ENCODE measurements at regions not wholly inside any gene's neighbourhood (a gene's known extent, or its start where the extent isn't known, plus 50 kb on each side); places are given as distances from the start of the nearest gene placed in this dataset.

DNA sequence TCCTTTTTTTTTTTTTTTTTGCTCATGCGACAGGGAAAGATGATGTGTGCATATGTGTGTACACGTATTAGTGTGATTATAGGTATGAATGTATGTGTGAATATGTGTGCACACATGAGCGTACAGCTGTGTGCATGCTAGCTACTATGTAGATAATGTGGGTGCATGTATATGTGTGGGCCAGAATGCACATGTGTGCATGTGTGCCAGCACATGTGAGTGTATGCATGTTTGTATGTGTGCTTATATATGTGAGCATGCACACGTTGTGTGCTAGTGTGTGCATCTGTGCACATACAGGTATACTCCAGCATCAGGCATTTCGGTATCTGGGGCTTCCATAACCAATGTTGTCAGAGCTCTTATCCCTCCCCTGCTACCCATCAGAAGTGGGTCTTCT lies 541.1 kb downstream of the AACS start:
- no peaks in the 10 kb centered on the region for H3K4me1 Mint-ChIP-seq (ENCODE audit: low read depth)
- H3K36me3 Mint-ChIP-seq (ENCODE audit: low read depth) = no peaks in the 10 kb centered on the region
- H3K4me3 Mint-ChIP-seq = no peak overlapping the region
- TF ChIP-seq CTCF (IDR thresholded peaks at IDR 0.05) = no peak
- DNase-seq = no peak
- H3K27ac Mint-ChIP-seq = no peak overlapping the region
- no peaks in the 10 kb centered on the region for H3K27me3 Mint-ChIP-seq (ENCODE audit: insufficient read depth)
- H3K9me3 Mint-ChIP-seq = peaks cover 39% of the 10 kb centered on the region

GRCh38 chr12:125610292-125610691 lies 545.1 kb downstream of the AACS start:
- H3K4me3 Mint-ChIP-seq = no peak overlapping the region
- H3K36me3 Mint-ChIP-seq (ENCODE audit: low read depth) = no peaks in the 10 kb centered on the region
- DNase-seq = no peak
- H3K27ac Mint-ChIP-seq = no peak overlapping the region
- H3K4me1 Mint-ChIP-seq (ENCODE audit: low read depth) = no peaks in the 10 kb centered on the region
- H3K9me3 Mint-ChIP-seq = peaks cover 10% of the 10 kb centered on the region
- H3K27me3 Mint-ChIP-seq (ENCODE audit: insufficient read depth) = no peaks in the 10 kb centered on the region
- no peak for TF ChIP-seq CTCF (IDR thresholded peaks at IDR 0.05)

DNA sequence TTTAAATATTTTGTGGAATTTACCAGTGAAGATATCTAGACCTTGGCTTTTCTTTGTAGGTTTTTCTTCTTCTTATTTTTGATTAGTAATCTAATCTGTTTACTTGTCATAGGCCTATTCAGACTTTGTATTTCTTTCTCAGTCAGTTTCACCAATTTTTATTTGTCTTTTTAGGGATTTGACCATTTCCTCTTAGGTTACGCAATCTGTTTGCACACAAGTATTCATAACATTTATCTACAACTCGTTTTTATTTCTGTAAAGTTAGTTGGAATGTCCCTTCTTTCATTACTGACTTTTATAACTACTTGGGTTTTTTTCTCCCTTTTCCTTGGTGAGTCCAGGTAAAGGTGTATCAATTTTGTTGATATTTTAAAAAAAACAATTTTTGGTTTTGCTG lies 545.7 kb downstream of the AACS start:
- H3K36me3 Mint-ChIP-seq (ENCODE audit: low read depth) = no peaks in the 10 kb centered on the region

GRCh38 chr12:125614058-125614457 lies 548.8 kb downstream of the AACS start:
- H3K4me3 Mint-ChIP-seq = no peak overlapping the region
- no peaks in the 10 kb centered on the region for H3K27me3 Mint-ChIP-seq (ENCODE audit: insufficient read depth)
- no peaks in the 10 kb centered on the region for H3K4me1 Mint-ChIP-seq (ENCODE audit: low read depth)
- no peak for DNase-seq
- H3K27ac Mint-ChIP-seq = no peak overlapping the region
- no peak for TF ChIP-seq CTCF (IDR thresholded peaks at IDR 0.05)
- H3K36me3 Mint-ChIP-seq (ENCODE audit: low read depth) = no peaks in the 10 kb centered on the region
- peaks cover 14% of the 10 kb centered on the region for H3K9me3 Mint-ChIP-seq

More for the DNA sequence above, 545.7 kb downstream of the AACS start:
- Mint-ChIP-seq H3K4me1 (ENCODE audit: low read depth) (no peaks in the 10 kb centered on the region), H3K27me3 (ENCODE audit: insufficient read depth) (no peaks in the 10 kb centered on the region), H3K9me3 (peaks cover 10% of the 10 kb centered on the region), H3K27ac (no peak overlapping the region), H3K4me3 (no peak overlapping the region)
- DNase-seq = no peak
- TF ChIP-seq CTCF (IDR thresholded peaks at IDR 0.05) = no peak

DNA sequence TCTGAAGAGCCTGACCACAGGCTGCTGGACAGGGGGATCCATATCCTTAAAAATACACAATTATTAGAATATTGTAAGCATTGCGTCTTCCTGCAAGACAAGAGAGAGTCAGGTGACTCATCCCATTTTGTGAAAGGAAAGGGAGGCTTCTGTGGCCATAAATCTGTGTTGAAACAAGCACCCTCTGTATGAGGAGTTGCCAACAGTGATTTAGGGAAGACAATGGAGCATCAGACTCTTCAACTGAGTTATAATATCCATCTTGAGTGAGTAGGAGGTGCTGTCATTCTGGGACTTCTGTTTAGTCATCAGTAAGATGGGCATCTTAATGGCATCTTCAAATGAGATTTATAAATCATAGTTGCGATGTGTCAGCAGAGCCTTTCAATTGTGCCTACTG lies 554.5 kb downstream of the AACS start:
- DNase-seq = no peak
- no peaks in the 10 kb centered on the region for H3K27me3 Mint-ChIP-seq (ENCODE audit: insufficient read depth)
- no peak overlapping the region for H3K27ac Mint-ChIP-seq
- H3K4me3 Mint-ChIP-seq = no peak overlapping the region
- TF ChIP-seq CTCF (IDR thresholded peaks at IDR 0.05) = no peak
- no peaks in the 10 kb centered on the region for H3K4me1 Mint-ChIP-seq (ENCODE audit: low read depth)
- no peaks in the 10 kb centered on the region for H3K36me3 Mint-ChIP-seq (ENCODE audit: low read depth)
- H3K9me3 Mint-ChIP-seq = peaks cover 43% of the 10 kb centered on the region

GRCh38 chr12:125633686-125634085 lies 568.5 kb downstream of the AACS start:
- TF ChIP-seq CTCF (IDR thresholded peaks at IDR 0.05) = no peak
- Mint-ChIP-seq H3K4me1 (ENCODE audit: low read depth) (no peaks in the 10 kb centered on the region), H3K36me3 (ENCODE audit: low read depth) (no peaks in the 10 kb centered on the region), H3K27me3 (ENCODE audit: insufficient read depth) (no peaks in the 10 kb centered on the region), H3K4me3 (no peak overlapping the region), H3K9me3 (peaks cover 69% of the 10 kb centered on the region), H3K27ac (no peak overlapping the region)
- no peak for DNase-seq
